ENCODE measurements at regions not wholly inside any gene's neighbourhood (a gene's known extent, or its start where the extent isn't known, plus 50 kb on each side); places are given as distances from the start of the nearest gene placed in this dataset.

DNA sequence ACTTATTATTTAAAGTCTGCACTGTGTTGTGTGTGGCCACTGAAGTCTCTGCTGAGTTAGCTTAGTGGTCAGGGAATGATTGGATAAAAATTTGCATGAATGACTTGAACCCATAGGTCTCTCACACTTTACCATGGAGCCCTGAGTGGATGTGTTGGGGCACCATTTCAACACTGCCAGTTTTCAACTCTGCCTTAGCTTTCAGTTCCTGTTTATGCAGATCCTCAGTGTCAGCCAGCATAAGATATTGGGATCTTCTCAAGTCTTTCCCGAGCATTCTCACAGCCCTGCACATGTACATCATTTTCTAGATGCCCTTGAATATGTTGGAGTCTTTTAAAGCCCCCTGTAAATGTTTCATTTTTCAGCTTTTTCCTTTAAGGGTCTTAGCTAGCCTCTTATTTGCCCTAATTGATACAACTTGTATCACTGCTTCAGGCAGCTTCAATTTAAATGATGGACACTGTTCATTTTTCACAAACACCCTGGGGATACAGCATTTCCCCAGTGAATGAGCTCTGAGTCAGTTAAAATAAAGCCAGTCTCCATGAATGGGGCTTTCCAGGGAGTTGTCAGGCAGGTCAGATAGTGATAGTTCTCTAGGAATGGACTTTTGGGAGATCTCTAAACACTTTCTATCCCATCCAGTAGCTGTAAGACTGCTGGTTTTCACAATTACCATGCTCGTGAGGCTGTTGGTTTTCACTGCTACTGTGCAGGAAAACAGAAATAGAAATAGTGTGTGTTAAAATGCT lies 211.9 kb upstream of the PAPPA start:
- DNase-seq (ENCODE audit: low spot score) = no peak

GRCh38 chr9:115943431-115944165 lies 210.0 kb upstream of the PAPPA start:
- no peak for DNase-seq (ENCODE audit: low spot score)

GRCh38 chr9:115944166-115944948 lies 209.2 kb upstream of the PAPPA start:
- DNase-seq (ENCODE audit: low spot score) = peak; percentile 10

DNA sequence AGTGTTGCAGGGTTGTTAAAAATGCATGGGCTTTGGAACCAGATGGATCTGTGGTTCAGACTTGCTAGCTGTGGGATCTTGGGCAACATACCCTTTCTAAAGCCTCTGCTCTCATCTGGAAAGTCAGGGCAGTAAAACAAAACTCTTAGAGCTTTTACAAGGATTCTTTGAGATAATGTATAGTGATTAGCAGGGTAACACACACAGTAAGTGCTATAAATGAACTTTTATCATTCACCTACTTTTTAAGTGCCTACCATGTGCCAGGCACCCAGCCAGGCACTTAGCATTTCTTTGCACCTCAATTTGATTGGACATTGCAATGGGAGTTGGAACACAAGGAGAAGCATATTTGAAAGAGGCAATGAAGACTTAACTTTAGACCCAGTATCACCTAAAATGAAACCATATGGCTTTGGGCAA lies 208.6 kb upstream of the PAPPA start:
- no peak for DNase-seq (ENCODE audit: low spot score)

GRCh38 chr9:115946530-115946929 lies 207.1 kb upstream of the PAPPA start:
- no peak for DNase-seq (ENCODE audit: low spot score)

DNA sequence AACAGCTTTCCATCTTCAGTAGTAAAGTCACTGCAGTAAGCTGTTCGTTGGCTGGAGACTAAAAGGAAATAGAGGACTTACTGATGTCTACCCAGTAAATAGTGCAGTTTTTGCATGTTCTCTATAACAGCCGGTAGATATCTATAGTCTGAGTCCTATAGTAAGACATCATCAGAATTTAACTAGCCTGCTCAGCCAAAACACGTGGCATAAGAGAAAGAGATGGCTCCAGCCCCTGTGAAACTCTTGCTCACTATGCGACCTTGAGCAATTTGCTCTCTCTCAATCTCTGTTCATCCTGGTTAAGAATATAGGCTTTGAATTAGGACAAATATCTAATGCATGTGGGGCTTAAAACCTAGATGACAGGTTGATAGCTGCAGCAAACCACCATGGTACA lies 201.6 kb upstream of the PAPPA start:
- no peak for DNase-seq (ENCODE audit: low spot score)

- DNase-seq (ENCODE audit: low spot score) = no peak
These were observed 200.9 kb upstream of the PAPPA start for GRCh38 chr9:115952430-115953292.

DNA sequence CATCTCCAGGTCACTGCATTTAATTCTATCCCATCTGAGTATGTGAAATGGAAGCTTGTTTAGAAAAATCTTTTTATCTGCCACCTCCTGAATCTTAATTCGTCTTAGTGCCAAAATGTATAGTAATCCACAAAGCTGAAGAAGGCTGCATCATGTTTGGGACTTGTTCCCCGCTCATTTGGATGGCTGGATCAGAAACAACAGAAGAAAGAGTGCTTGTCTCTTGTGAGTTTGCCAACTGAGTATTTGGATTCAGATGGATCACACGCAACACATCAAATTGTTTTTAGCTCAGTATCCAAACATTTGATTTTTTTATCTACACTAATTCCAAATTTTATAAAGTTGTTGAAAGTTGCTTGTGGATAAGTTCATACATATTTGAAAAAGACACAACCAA lies 197.2 kb upstream of the PAPPA start:
- DNase-seq (ENCODE audit: low spot score) = no peak

DNA sequence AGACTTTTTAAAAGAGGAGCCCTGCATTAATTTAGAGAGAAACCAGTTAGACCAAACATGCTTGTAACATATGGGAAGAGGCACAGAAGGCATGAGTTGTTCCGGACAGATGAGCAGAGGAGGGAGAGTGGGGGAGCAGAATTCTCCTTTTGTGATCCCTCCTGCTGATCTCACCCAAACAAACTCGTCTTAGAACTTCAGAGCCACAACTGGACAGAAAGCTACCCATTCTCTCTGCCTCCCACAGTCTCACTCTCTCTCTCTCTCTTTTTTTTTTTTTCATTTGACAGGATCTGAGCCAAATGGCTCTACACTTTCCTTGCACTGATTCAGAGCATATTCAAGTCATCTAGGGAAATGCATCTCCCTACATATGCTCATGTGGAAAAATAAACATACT lies 196.0 kb upstream of the PAPPA start:
- no peak for DNase-seq (ENCODE audit: low spot score)

GRCh38 chr9:115964710-115965347 lies 188.8 kb upstream of the PAPPA start:
- DNase-seq (ENCODE audit: low spot score) = no peak

- DNase-seq (ENCODE audit: low spot score) = no peak
These were observed 186.9 kb upstream of the PAPPA start for GRCh38 chr9:115966660-115967059.

- DNase-seq (ENCODE audit: low spot score) = no peak
These were observed 184.5 kb upstream of the PAPPA start for GRCh38 chr9:115969096-115969495.

- no peak for DNase-seq (ENCODE audit: low spot score)
These were observed 181.2 kb upstream of the PAPPA start for GRCh38 chr9:115972362-115972761.

DNA sequence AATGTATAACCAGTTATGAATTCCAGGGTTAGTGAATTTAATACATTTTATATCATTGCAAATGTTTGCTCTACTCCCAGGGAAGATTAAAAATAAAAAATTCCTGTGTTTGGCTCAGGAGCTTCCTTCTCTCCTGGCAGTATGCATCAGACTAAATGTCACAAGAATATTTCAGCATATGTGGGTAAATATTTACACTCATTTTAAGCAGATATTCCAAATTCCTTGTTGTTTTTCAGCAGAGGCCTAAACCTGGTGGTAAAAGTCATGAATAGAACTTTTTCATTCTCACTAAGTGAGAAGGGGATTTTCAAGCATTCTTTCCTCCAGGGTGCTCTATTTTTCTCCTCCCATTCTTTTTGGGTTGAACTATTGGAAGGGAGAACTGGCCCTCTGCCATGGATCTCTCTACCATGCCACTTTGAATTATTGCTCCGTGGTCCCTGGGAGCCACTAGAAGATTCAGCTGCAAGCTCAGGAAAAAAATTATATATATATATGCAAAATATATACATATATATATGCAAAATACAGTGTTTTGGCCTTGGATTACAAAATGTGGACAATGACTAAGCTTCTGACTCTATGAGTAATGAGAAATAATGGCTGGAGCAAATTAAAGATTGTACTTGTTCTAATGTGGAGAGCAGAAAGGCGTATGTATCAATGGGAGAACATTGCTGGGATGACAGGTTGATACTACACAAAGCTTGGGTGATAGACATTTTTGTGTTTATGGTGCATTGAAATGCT lies 180.6 kb upstream of the PAPPA start:
- no peak for DNase-seq (ENCODE audit: low spot score)

DNA sequence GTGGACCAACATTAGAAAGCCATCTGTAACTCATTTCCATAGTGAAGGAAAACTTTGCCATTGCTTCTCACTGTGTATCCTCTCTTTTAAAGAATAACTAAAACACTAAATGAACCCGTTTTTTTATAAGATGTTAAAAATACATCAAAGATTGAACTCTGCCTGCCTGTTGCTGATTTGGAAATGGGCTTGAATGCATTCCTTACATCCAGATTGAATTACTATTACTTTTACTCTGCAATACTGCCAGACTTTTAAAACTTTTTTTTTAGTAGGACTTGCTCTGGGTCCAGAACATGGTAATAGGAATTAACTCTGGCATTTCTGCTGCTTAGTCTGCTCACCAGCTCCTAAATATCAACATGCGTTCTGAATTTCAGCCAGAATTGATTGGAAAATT lies 176.8 kb upstream of the PAPPA start:
- DNase-seq (ENCODE audit: low spot score) = no peak

DNA sequence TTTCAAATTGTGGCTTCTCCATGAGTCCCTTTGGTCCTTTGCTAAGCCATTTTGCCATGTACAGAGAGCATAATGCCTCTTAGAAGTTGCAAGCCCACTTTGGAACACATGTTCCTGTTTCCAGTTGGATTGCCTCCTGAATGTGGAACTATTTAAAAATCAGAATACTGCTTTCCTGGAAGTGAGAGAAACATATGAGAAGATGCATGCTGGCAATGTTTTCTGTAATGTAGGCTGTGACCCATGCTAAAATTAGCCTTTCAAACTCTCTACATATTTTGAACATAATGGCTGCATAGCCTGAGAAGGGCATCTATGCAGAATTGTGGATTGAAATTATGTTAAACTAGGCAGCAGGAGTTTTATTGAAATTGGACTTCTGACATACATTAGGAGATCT lies 175.5 kb upstream of the PAPPA start:
- DNase-seq (ENCODE audit: low spot score) = no peak

- DNase-seq (ENCODE audit: low spot score) = no peak
These were observed 174.9 kb upstream of the PAPPA start for GRCh38 chr9:115978659-115979096.

DNA sequence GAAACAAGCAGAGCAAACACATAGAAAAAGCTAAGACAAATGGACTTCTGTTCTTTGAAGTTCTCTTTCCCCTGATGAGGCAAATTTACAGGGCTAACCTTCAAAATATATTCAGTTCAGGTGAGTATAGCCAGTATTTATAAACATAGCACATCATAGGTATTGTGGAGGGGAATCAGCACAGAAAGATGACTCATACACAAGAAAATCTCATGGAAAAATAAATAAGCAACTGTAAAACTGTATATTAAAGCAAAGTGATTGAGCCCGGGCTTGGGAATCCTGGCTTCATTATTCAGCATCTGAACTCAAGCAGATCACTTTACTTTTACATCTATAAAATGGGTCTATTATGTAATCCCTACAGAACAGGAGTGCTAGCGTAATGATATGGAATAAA lies 173.5 kb upstream of the PAPPA start:
- DNase-seq (ENCODE audit: low spot score) = no peak

DNA sequence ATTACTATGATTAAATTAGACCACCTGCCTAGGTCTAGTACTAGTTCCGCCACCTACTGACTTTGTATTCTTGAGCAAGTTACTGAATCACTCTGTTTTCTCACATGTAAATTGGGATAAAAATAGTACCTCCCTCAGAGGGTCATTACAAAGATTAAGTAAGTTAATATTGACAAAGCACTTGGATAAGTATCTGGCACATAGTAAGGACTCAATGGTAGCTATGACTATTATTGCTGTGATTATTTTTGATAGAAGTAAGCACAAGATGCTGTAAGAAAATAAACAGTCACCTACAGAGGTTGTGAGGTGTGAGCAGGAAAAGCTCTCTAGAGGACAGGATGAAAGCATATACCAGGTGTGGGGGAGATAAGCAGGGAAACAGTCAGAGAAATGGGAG lies 173.1 kb upstream of the PAPPA start:
- no peak for DNase-seq (ENCODE audit: low spot score)

- DNase-seq (ENCODE audit: low spot score) = no peak
These were observed 172.6 kb upstream of the PAPPA start for GRCh38 chr9:115980976-115981375.

DNA sequence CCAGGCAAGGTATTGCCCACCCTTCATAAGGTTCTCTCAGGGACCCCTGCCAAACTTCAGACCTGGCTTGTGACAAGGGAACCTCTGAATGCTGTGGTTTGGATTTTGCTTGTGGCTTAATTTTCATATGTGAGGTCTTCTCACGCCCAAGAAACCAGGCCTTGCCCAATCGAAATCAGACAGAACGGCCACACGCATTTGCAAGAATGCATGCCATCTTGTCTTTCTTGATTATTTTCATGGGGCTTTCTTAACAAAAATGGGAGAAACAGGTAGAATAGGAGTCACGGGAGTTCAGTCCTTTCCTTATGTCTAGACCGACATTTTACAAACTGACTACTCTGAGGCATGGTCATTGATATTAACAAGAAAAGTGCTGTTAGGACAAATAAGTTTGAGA lies 170.2 kb upstream of the PAPPA start:
- DNase-seq (ENCODE audit: low spot score) = no peak
